Fibroblast of peridontal ligament (primary cell): ENCODE measurements at regions not wholly inside any gene's neighbourhood (a gene's known extent, or its start where the extent isn't known, plus 50 kb on each side); places are given as distances from the start of the nearest gene placed in this dataset.
"Not testable (repeated sequence)": the region's sequence is repeated elsewhere in the genome, so short reads cannot be mapped to it uniquely, and the experiment has no call there.

Experiments
- DNase-seq: peaks from one replicate; pipeline ENCODE4 v3.0.0-alpha.2; 2010; ENCODE audit errors: extremely low read depth

- peak; percentile 41 for DNase-seq
Measured at GRCh38 chr3:56926243-56926946, 124.6 kb upstream of the ARHGEF3 start.

GRCh38 chr3:56924700-56925099 is 123.0 kb upstream of the ARHGEF3 start:
- not testable (repeated sequence) for DNase-seq

- peak; percentile 16 for DNase-seq
Measured at GRCh38 chr3:56923526-56924224, 121.9 kb upstream of the ARHGEF3 start.

GRCh38 chr3:56921573-56922453 is 120.1 kb upstream of the ARHGEF3 start:
- peak; percentile 9 for DNase-seq

- DNase-seq: no peak
Measured at GRCh38 chr3:56919797-56920195, 118.0 kb upstream of the ARHGEF3 start.

GRCh38 chr3:56919137-56919796 is 117.5 kb upstream of the ARHGEF3 start:
- no peak for DNase-seq

- DNase-seq: no peak
Measured at GRCh38 chr3:56918111-56918568, 116.4 kb upstream of the ARHGEF3 start.

- DNase-seq: no peak
Measured at GRCh38 chr3:56917361-56918110, 115.8 kb upstream of the ARHGEF3 start.

GRCh38 chr3:56916716-56917360 is 115.1 kb upstream of the ARHGEF3 start:
- DNase-seq: no peak

- DNase-seq: no peak
Measured at GRCh38 chr3:56915966-56916586, 114.3 kb upstream of the ARHGEF3 start.

GRCh38 chr3:56914646-56915045 is 112.9 kb upstream of the ARHGEF3 start:
- DNase-seq: no peak

- no peak for DNase-seq
Measured at GRCh38 chr3:56911363-56911762, 109.6 kb upstream of the ARHGEF3 start.

- DNase-seq: no peak
Measured at GRCh38 chr3:56909349-56909748, 107.6 kb upstream of the ARHGEF3 start.

GRCh38 chr3:56908004-56908403 is 106.3 kb upstream of the ARHGEF3 start:
- DNase-seq: no peak

- peak; percentile 8 for DNase-seq
Measured at GRCh38 chr3:56904552-56905215, 102.9 kb upstream of the ARHGEF3 start.

- no peak for DNase-seq
Measured at GRCh38 chr3:56903231-56903782, 101.6 kb upstream of the ARHGEF3 start.

- DNase-seq: no peak
Measured at GRCh38 chr3:56902468-56903160, 100.9 kb upstream of the ARHGEF3 start.

GRCh38 chr3:56900801-56901200 is 99.1 kb upstream of the ARHGEF3 start:
- DNase-seq: no peak

GRCh38 chr3:56899851-56900250 is 98.1 kb upstream of the ARHGEF3 start:
- no peak for DNase-seq
